Gastroesophageal sphincter (tissue), 4 donors: ENCODE measurements at regions not wholly inside any gene's neighbourhood (a gene's known extent, or its start where the extent isn't known, plus 50 kb on each side); places are given as distances from the start of the nearest gene placed in this dataset.

Source experiments
- ATAC-seq: fragments of 150-250 bp; one replicate; pipeline ENCODE4 v1.9.1; 2016; ENCODE audit warnings: mild to moderate bottlenecking, moderate library complexity
- H3K27ac ChIP-seq, 4 donors: fragments of 200-600 bp; sonication (generic) in 3 of 4; 1 replicate in 3 of 4; 2 replicates in 1 of 4; pipeline ENCODE4 v1.5.1; 2016 to 2019
- H3K27me3 ChIP-seq: fragments of 200-600 bp; sonication (generic); one replicate; pipeline ENCODE4 v1.5.1; 2019
- H3K36me3 ChIP-seq, 2 donors: fragments of 200-600 bp; sonication (generic); one replicate each; pipeline ENCODE4 v1.5.1; 2019; ENCODE audit warnings: control low read depth in 1 of 2
- H3K4me1 ChIP-seq, 3 donors: fragments of 200-600 bp; sonication (generic); 1 replicate in 2 of 3; 2 replicates in 1 of 3; pipeline ENCODE4 v1.5.1; 2016 to 2019; ENCODE audit warnings: control low read depth in 2 of 3
- H3K4me3 ChIP-seq, 2 donors: fragments of 200-600 bp; sonication (generic); one replicate each; pipeline ENCODE4 v1.5.1; 2019; ENCODE audit warnings: mild to moderate bottlenecking in 1 of 2, moderate library complexity in 1 of 2
- H3K9me3 ChIP-seq, 3 donors: fragments of 200-600 bp; sonication (generic); one replicate each; pipeline ENCODE4 v1.5.1; 2017 to 2019; ENCODE audit warnings: control low read depth in 2 of 3
- EP300 ChIP-seq: sonication (generic); formaldehyde crosslinking; IDR thresholded peaks from one replicate; pipeline ENCODE4 v1.6.1; 2017; ENCODE audit warnings: antibody characterized with exemption, mild to moderate bottlenecking
- POLR2A ChIP-seq, 2 donors: fragments of 450-650 bp; IDR thresholded peaks; one replicate each; pipeline ENCODE4 v1.6.1; 2017; ENCODE audit warnings: antibody characterized with exemption in 2 of 2, mild to moderate bottlenecking in 2 of 2, moderate library complexity in 1 of 2
- POLR2AphosphoS5 ChIP-seq: sonication (generic); formaldehyde crosslinking; IDR thresholded peaks from one replicate; pipeline ENCODE4 v1.6.1; 2017; ENCODE audit warnings: antibody characterized with exemption
- WGBS, 2 donors: methylation state at CpG; one replicate each; pipeline ENCODE4 v1.1.5; 2018; ENCODE audit warnings: low coverage in 1 of 2; 5-methylcytosine and 5-hydroxymethylcytosine counted together
- TF ChIP-seq, protein P1 (sequence below), 4 experiments: fragments of 200-600 bp in 2 of 4; fragments of 450-650 bp in 2 of 4; sonication (generic) in 1 of 4; IDR thresholded peaks; one replicate each; pipeline ENCODE4 v1.5.1; 2017 to 2019; ENCODE audit warnings: antibody characterized with exemption in 4 of 4, mild to moderate bottlenecking in 2 of 4, moderate library complexity in 2 of 4

DNA sequence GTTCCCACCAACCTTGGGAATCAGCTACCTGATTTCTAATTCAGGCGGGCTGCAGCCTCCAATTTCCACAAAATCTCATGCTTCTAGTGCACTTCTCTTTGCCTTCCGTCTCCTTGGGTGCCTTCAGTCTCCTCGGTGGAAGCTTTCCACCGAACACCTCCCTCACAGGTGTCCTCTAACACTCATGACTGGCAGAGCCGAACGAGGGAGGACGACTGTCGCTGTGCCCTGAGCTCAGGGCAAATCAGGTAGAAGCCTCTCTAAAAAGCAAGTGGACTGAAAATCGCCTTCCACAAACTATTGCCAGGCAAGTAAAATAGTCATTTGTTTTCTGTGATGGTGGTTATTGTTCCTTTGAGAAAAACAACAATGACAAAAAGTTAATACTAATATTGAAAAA, 176.1 kb upstream of the PPARGC1A start:
- no peak for TF ChIP-seq POLR2A (IDR thresholded peaks at IDR 0.05)
- no peak for TF ChIP-seq POLR2AphosphoS5
- TF ChIP-seq EP300, result no peak
- TF ChIP-seq, protein P1, sequence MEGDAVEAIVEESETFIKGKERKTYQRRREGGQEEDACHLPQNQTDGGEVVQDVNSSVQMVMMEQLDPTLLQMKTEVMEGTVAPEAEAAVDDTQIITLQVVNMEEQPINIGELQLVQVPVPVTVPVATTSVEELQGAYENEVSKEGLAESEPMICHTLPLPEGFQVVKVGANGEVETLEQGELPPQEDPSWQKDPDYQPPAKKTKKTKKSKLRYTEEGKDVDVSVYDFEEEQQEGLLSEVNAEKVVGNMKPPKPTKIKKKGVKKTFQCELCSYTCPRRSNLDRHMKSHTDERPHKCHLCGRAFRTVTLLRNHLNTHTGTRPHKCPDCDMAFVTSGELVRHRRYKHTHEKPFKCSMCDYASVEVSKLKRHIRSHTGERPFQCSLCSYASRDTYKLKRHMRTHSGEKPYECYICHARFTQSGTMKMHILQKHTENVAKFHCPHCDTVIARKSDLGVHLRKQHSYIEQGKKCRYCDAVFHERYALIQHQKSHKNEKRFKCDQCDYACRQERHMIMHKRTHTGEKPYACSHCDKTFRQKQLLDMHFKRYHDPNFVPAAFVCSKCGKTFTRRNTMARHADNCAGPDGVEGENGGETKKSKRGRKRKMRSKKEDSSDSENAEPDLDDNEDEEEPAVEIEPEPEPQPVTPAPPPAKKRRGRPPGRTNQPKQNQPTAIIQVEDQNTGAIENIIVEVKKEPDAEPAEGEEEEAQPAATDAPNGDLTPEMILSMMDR (IDR thresholded peaks at IDR 0.05), result no peak
- H3K36me3 ChIP-seq, result no peaks in the 10 kb centered on the region
- H3K4me1 ChIP-seq, result no peaks in the 10 kb centered on the region
- ATAC-seq, result no peak
- 61 to 100% methylated on average over 3 to 4 of the region's 9 CpGs for WGBS, 2 donors
- H3K27ac ChIP-seq, result no peak overlapping the region
- no peak overlapping the region for H3K4me3 ChIP-seq
- H3K27me3 ChIP-seq, result no peaks in the 10 kb centered on the region
- H3K9me3 ChIP-seq, result no peaks in the 10 kb centered on the region

DNA sequence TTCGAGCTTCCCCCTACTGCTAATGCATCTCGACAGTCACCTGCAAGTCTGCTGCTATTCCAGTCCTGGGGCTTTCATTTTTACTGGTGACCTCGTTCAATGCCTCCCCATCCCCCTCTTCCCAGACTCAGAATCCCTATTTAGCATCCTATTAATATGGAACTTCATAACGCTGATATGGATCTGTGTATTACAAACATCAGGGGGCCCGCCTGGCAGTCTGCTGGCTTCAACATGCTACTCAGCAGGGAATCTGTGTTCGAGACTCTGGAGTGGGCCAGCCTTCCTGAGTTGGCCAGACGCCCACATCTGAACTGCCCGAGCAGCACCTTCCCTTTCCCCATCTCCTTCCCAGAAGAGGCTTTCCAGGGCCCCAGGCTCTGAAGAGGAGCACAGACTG, 173.9 kb upstream of the PPARGC1A start:
- Histone ChIP-seq H3K27me3 (no peaks in the 10 kb centered on the region), H3K27ac (no peak overlapping the region), H3K36me3 (no peaks in the 10 kb centered on the region), H3K4me3 (no peak overlapping the region), H3K4me1 (no peaks in the 10 kb centered on the region), H3K9me3 (no peaks in the 10 kb centered on the region)
- TF ChIP-seq, protein P1 (IDR thresholded peaks at IDR 0.05), result no peak
- TF ChIP-seq EP300 (no peak), POLR2AphosphoS5 (no peak), POLR2A (IDR thresholded peaks at IDR 0.05) (no peak)
- WGBS, 2 donors, result 71 to 91% methylated on average over 4 of the region's 8 CpGs
- no peak for ATAC-seq

DNA sequence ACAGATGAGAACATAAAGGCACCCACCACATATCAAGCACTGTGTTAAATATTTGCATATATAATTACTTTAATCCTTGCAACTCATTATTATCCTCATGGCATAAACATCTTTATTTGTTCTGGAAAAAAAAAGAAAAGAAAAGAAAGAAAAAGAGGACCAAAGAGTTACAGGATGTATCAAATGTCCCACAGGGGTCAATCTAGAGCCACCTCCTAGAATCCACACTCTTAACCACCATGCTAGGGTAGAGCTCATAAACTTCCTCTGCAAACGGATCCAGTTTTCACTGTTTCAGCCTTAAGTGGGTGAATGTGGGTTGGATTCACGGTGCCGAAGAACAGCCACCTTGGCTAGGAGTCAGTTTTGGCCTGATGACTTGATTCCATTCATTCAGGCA, 171.1 kb upstream of the PPARGC1A start:
- no peaks in the 10 kb centered on the region for H3K9me3 ChIP-seq
- no peak for ATAC-seq
- H3K27me3 ChIP-seq, result no peaks in the 10 kb centered on the region
- H3K36me3 ChIP-seq, result no peaks in the 10 kb centered on the region
- WGBS, 2 donors, result 71 to 97% methylated on average over 3 of the region's 3 CpGs
- H3K4me3 ChIP-seq, result no peak overlapping the region
- H3K4me1 ChIP-seq, result no peaks in the 10 kb centered on the region
- H3K27ac ChIP-seq, result no peak overlapping the region
- TF ChIP-seq POLR2A (IDR thresholded peaks at IDR 0.05) (no peak), EP300 (no peak), POLR2AphosphoS5 (no peak)
- TF ChIP-seq, protein P1 (IDR thresholded peaks at IDR 0.05), result no peak

DNA sequence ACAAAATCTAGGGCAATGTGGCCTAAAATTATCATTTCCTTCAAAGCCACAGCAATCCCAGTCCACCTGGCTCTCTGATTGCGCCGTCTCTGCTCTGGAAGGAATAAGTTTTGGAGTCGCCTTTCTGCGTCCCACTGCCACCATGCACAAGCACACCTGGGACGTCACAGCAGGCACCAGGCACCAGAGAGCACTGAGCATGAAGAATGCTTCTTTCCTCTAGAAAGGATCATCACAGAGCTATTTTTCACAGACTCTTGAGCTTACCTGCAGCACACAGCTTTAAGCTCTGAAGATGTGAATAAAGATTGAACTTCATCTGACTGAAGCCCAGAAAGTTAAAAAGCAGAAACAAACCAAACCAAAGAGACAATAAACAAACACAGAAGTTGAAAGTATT, 170.0 kb upstream of the PPARGC1A start:
- Histone ChIP-seq H3K27ac (no peak overlapping the region), H3K36me3 (no peaks in the 10 kb centered on the region), H3K4me1 (no peaks in the 10 kb centered on the region), H3K9me3 (no peaks in the 10 kb centered on the region), H3K27me3 (no peaks in the 10 kb centered on the region), H3K4me3 (no peak overlapping the region)
- no peak for ATAC-seq
- WGBS, 2 donors, result 86 to 100% methylated on average over 2 to 4 of the region's 5 CpGs
- TF ChIP-seq, protein P1 (IDR thresholded peaks at IDR 0.05), result no peak
- TF ChIP-seq EP300, result no peak
- TF ChIP-seq POLR2AphosphoS5, result no peak
- TF ChIP-seq POLR2A (IDR thresholded peaks at IDR 0.05), result no peak

DNA sequence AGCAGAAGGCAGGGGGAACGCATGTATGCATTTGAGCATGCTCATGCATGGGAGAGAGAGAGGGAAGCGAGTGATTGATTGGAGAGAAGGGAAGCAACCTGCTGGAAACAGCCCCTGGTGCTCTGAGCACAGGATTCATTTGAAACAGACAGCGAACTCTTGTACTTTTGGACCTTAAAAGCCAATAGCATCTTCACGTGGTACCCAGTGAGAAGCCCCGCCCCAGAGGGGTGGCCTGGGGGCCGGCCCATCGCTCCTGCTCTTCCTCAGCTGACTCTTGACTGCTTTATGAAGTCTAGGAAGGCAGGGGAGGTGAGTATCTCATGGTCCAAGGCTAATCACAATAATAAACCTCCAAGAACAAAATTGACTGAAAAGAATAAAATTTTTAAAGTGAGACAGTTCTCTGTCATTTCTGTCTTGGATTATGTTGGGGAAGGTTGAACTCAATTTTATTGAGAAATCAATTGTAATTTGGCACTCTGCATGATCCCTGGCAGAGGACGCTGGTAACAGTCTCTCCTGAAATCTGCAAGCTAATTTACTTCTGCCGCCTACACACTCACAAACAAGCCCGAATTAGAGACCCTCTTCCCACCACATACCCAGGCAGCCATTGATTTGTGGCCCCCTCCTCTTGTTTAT, 168.2 kb upstream of the PPARGC1A start:
- Histone ChIP-seq H3K9me3 (no peaks in the 10 kb centered on the region), H3K4me3 (no peak overlapping the region), H3K27me3 (no peaks in the 10 kb centered on the region), H3K36me3 (no peaks in the 10 kb centered on the region), H3K4me1 (no peaks in the 10 kb centered on the region), H3K27ac (no peak overlapping the region)
- ATAC-seq, result no peak
- TF ChIP-seq POLR2AphosphoS5 (no peak), POLR2A (IDR thresholded peaks at IDR 0.05) (no peak), EP300 (no peak)
- TF ChIP-seq, protein P1 (IDR thresholded peaks at IDR 0.05), result no peak
- WGBS, 2 donors, result 72% methylated on average over 4 to 6 of the region's 10 CpGs
